ENCODE measurements at regions not wholly inside any gene's neighbourhood (a gene's known extent, or its start where the extent isn't known, plus 50 kb on each side); places are given as distances from the start of the nearest gene placed in this dataset.

DNA sequence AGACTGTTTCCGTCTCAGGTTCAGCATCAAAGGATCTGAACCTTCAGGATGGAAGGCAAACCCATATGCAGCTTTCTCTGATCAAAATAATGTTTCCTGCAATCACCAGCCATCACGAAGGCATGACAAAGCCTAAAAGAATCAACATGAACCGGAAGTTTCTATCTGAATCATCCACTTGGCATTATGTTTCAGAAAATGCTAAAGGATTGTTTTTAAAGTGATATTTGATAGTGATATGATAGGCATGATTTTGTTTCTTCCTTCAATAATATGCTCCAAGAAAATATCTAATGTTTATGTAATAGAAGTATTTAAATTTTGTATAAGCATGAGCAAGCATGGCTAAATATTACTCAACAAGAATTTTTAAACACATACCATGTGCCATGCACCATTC lies 219.6 kb downstream of the PLK2 start:
- TF ChIP-seq, protein P1, sequence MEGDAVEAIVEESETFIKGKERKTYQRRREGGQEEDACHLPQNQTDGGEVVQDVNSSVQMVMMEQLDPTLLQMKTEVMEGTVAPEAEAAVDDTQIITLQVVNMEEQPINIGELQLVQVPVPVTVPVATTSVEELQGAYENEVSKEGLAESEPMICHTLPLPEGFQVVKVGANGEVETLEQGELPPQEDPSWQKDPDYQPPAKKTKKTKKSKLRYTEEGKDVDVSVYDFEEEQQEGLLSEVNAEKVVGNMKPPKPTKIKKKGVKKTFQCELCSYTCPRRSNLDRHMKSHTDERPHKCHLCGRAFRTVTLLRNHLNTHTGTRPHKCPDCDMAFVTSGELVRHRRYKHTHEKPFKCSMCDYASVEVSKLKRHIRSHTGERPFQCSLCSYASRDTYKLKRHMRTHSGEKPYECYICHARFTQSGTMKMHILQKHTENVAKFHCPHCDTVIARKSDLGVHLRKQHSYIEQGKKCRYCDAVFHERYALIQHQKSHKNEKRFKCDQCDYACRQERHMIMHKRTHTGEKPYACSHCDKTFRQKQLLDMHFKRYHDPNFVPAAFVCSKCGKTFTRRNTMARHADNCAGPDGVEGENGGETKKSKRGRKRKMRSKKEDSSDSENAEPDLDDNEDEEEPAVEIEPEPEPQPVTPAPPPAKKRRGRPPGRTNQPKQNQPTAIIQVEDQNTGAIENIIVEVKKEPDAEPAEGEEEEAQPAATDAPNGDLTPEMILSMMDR (IDR thresholded peaks at IDR 0.05; ENCODE audit: borderline replicate concordance, extremely low read depth, low read length, poor library complexity, severe bottlenecking): no peak
- no peak for TF ChIP-seq EZH2 (IDR thresholded peaks at IDR 0.05; ENCODE audit: borderline replicate concordance, low read depth, low read length, severe bottlenecking)
